Natural killer cell (primary cell): ENCODE measurements at regions not wholly inside any gene's neighbourhood (a gene's known extent, or its start where the extent isn't known, plus 50 kb on each side); places are given as distances from the start of the nearest gene placed in this dataset.

ENCODE experiments used
- ATAC-seq, 3 donors: fragments of 150-1000 bp in 2 of 3; fragments of 200-7000 bp in 1 of 3; cut with Tn5 transposase; 1 replicate in 1 of 3; 2 replicates in 2 of 3; pipeline ENCODE4 v1.10.0; 2021; ENCODE audit warnings: mild to moderate bottlenecking in 2 of 3, moderate library complexity in 2 of 3
- DNase-seq, 2 donors: peaks; one replicate each; pipeline versions ENCODE4 v3.0.0 to v3.0.0-alpha.2; 2013 to 2021; ENCODE audit warnings: mixed read lengths in 1 of 2
- H3K27ac ChIP-seq: one replicate; pipeline ENCODE4 v1.5.1; 2013; ENCODE audit warnings: mild to moderate bottlenecking, low read length
- H3K27me3 ChIP-seq: one replicate; pipeline ENCODE4 v1.6.1; 2013; ENCODE audit warnings: low read length; ENCODE audit not compliant: control insufficient read depth, insufficient read depth
- H3K36me3 ChIP-seq: one replicate; pipeline ENCODE4 v1.6.1; 2013; ENCODE audit warnings: low read length; ENCODE audit not compliant: control insufficient read depth, insufficient read depth
- H3K4me1 ChIP-seq: one replicate; pipeline ENCODE4 v1.6.1; 2013; ENCODE audit warnings: low read length; ENCODE audit not compliant: control insufficient read depth, insufficient read depth
- H3K4me3 ChIP-seq: one replicate; pipeline ENCODE4 v1.5.1; 2013; ENCODE audit warnings: low read length
- H3K9me3 ChIP-seq: one replicate; pipeline ENCODE4 v1.6.1; 2013; ENCODE audit warnings: low read length; ENCODE audit not compliant: control insufficient read depth, insufficient read depth
- H3K27ac Mint-ChIP-seq, 2 donors: one replicate each; pipeline ENCODE4 v1.8.0; 2022; ENCODE audit warnings: mild to moderate bottlenecking in 2 of 2, mixed read lengths in 2 of 2, moderate library complexity in 1 of 2
- H3K27me3 Mint-ChIP-seq, 2 donors: one replicate each; pipeline ENCODE4 v1.8.0; 2022; ENCODE audit warnings: low read depth in 2 of 2, mixed read lengths in 2 of 2
- H3K36me3 Mint-ChIP-seq: one replicate; pipeline ENCODE4 v1.8.0; 2022; ENCODE audit warnings: mixed read lengths
- H3K4me1 Mint-ChIP-seq, 2 donors: one replicate each; pipeline ENCODE4 v1.8.0; 2022; ENCODE audit warnings: mixed read lengths in 2 of 2
- H3K4me3 Mint-ChIP-seq: one replicate; pipeline ENCODE4 v1.8.0; 2022; ENCODE audit warnings: mild to moderate bottlenecking, moderate library complexity, mixed read lengths
- H3K9me3 Mint-ChIP-seq, 2 donors: one replicate each; pipeline ENCODE4 v1.8.0; 2022; ENCODE audit warnings: mixed read lengths in 2 of 2
- WGBS: methylation state at CpG from one replicate; pipeline ENCODE4 v1.1.7; 2013; ENCODE audit warnings: missing lambda C conversion rate; ENCODE audit not compliant: insufficient coverage; 5-methylcytosine and 5-hydroxymethylcytosine counted together
- intact Hi-C: fragments of 100-400 bp; cut with micrococcal nuclease; formaldehyde crosslinking; loops from one replicate; pipeline ENCODE4 v1.14.2; 2022
- TF ChIP-seq, protein P1 (sequence below): fragments of 200-600 bp; IDR thresholded peaks from one replicate; pipeline ENCODE4 v1.8.0; 2022; ENCODE audit warnings: antibody characterized with exemption

DNA sequence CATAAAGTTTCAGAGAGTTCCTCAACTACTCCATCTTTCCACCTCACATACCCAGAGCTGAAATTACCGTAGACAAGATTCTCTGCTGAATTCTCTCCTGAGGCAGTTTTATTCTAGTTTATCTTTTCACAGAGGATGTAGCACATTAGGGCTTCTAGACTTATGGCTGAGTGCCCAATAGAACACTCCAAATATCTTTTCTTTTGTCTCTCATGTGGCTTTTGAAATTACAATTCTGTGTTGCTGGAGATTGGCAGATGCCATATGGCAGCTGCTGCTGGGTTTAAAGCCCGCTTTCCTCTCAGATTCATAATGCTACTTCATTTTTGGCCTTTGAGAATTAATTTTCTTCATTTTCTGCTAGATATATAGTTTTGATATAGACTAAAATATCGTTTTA, 107.6 kb upstream of the BANK1 start:
- Mint-ChIP-seq H3K27ac (no peak overlapping the region), H3K9me3 (no peaks in the 10 kb centered on the region), H3K4me3 (no peak overlapping the region), H3K4me1 (no peaks in the 10 kb centered on the region), H3K36me3 (no peaks in the 10 kb centered on the region), H3K27me3 (peaks cover 0 to 6% of the 10 kb centered on the region in 2 donors)
- intact Hi-C loops, result no loop called here
- ATAC-seq (no peak), DNase-seq (no peak)
- WGBS, result 86% methylated on average over 1 of the region's 3 CpGs
- no peaks in the 10 kb centered on the region for H3K4me1 ChIP-seq
- TF ChIP-seq, protein P1, sequence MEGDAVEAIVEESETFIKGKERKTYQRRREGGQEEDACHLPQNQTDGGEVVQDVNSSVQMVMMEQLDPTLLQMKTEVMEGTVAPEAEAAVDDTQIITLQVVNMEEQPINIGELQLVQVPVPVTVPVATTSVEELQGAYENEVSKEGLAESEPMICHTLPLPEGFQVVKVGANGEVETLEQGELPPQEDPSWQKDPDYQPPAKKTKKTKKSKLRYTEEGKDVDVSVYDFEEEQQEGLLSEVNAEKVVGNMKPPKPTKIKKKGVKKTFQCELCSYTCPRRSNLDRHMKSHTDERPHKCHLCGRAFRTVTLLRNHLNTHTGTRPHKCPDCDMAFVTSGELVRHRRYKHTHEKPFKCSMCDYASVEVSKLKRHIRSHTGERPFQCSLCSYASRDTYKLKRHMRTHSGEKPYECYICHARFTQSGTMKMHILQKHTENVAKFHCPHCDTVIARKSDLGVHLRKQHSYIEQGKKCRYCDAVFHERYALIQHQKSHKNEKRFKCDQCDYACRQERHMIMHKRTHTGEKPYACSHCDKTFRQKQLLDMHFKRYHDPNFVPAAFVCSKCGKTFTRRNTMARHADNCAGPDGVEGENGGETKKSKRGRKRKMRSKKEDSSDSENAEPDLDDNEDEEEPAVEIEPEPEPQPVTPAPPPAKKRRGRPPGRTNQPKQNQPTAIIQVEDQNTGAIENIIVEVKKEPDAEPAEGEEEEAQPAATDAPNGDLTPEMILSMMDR, result no peak
- no peak overlapping the region for H3K27ac ChIP-seq
- no peak overlapping the region for H3K4me3 ChIP-seq
- no peaks in the 10 kb centered on the region for H3K9me3 ChIP-seq
- no peaks in the 10 kb centered on the region for H3K36me3 ChIP-seq
- no peaks in the 10 kb centered on the region for H3K27me3 ChIP-seq

DNA sequence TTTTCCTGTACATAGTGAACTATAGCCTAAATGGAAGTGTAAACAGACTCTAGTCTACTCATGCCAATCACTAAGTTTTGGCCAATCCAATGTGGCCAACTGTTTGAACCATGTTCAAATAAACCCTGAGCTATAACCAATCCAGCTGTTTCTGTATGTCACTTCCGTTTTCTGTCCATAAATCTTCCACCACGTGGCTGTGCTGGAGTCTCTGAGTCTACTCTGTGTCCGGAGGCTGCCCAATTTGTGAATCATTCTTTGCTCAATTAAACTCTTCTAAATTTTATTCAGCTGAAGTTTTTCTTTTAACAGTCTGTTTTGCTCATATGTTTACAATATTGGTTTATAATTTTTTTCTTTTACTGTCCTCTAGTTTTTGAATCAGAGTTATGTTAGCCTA, 112.3 kb upstream of the BANK1 start:
- no peaks in the 10 kb centered on the region for H3K9me3 ChIP-seq

DNA sequence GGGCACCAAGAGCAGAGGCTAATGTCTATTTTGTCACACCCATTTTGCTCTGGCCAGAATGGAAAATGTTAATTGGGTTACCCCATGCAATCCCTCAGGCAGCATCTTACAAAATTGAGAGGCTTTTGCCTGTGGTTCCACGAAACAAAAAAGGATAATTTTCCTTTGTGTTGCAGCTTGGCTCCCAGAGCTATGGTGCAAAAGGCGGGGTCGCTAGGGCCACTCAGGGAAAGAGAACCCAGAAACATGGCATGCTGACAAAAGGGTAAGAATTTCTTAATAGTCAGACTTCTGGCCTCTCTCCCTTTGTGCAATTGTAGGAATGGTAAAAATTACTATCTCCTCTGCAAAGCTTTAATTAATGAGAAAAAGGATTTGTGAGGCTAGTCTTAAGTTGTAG, 119.6 kb upstream of the BANK1 start:
- ATAC-seq (no peak), DNase-seq (no peak)
- Histone ChIP-seq H3K4me1 (no peaks in the 10 kb centered on the region), H3K9me3 (no peaks in the 10 kb centered on the region), H3K27ac (no peak overlapping the region), H3K4me3 (no peak overlapping the region), H3K27me3 (no peaks in the 10 kb centered on the region), H3K36me3 (no peaks in the 10 kb centered on the region)
- H3K9me3 Mint-ChIP-seq, result no peaks in the 10 kb centered on the region
- TF ChIP-seq, protein P1, result no peak
- no peaks in the 10 kb centered on the region for H3K36me3 Mint-ChIP-seq
- 93% methylated on average over 3 of the region's 3 CpGs for WGBS
- H3K4me1 Mint-ChIP-seq, result no peaks in the 10 kb centered on the region
- H3K27me3 Mint-ChIP-seq, result no peaks in the 10 kb centered on the region
- H3K4me3 Mint-ChIP-seq, result no peak overlapping the region
- H3K27ac Mint-ChIP-seq, result no peak overlapping the region
- intact Hi-C loops, result no loop called here

More for the DNA sequence above, 112.3 kb upstream of the BANK1 start:
- ATAC-seq, result no peak
- TF ChIP-seq, protein P1, result no peak
- no peaks in the 10 kb centered on the region for H3K27me3 ChIP-seq
- no peaks in the 10 kb centered on the region for H3K4me1 ChIP-seq
- H3K4me3 ChIP-seq, result no peak overlapping the region
- Mint-ChIP-seq H3K27ac (no peak overlapping the region), H3K4me1 (no peaks in the 10 kb centered on the region), H3K27me3 (no peaks in the 10 kb centered on the region), H3K9me3 (no peaks in the 10 kb centered on the region), H3K4me3 (no peak overlapping the region), H3K36me3 (no peaks in the 10 kb centered on the region)
- intact Hi-C loops, result no loop called here
- WGBS, result 62% methylated on average over 3 of the region's 3 CpGs
- no peak for DNase-seq
- no peaks in the 10 kb centered on the region for H3K36me3 ChIP-seq
- H3K27ac ChIP-seq, result no peak overlapping the region

DNA sequence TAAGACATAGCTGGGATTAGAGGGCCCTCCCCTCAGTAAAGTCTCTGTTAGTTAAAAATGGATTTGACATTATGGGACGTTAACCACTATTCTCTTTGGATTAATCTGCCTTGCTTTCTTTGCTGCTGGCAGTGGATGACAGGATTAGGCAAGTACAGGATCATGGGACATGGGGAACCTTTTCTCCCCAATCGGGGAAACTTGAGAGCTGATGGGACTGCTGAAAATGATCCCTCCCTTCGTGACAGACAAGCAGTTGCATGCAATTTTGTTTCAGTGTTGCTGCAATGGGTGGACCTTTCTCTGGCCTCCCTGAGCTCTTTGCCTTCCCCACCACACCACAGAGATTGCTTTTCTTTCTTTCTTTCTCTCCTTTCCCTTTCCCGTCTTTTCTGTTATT, 120.2 kb upstream of the BANK1 start:
- Histone ChIP-seq H3K4me1 (no peaks in the 10 kb centered on the region), H3K9me3 (no peaks in the 10 kb centered on the region), H3K27me3 (no peaks in the 10 kb centered on the region), H3K4me3 (no peak overlapping the region), H3K36me3 (no peaks in the 10 kb centered on the region), H3K27ac (no peak overlapping the region)
- DNase-seq (no peak), ATAC-seq (no peak)
- Mint-ChIP-seq H3K36me3 (no peaks in the 10 kb centered on the region), H3K9me3 (no peaks in the 10 kb centered on the region), H3K27ac (no peak overlapping the region), H3K4me3 (no peak overlapping the region), H3K4me1 (no peaks in the 10 kb centered on the region), H3K27me3 (no peaks in the 10 kb centered on the region)
- intact Hi-C loops, result no loop called here
- TF ChIP-seq, protein P1, result no peak
- WGBS, result 90% methylated on average over 4 of the region's 4 CpGs
